GM23248 (cell line): ENCODE measurements at regions not wholly inside any gene's neighbourhood (a gene's known extent, or its start where the extent isn't known, plus 50 kb on each side); places are given as distances from the start of the nearest gene placed in this dataset.

ENCODE experiments used
- DNase-seq: peaks from one replicate; pipeline ENCODE4 v3.0.0-alpha.2; 2015
- H2AFZ ChIP-seq: fragments of 200-600 bp; sonication (generic); 2 replicates; pipeline ENCODE4 v1.6.1; 2016; ENCODE audit warnings: antibody characterized with exemption
- H3F3A ChIP-seq: fragments of 200-600 bp; sonication (generic); 2 replicates; pipeline ENCODE4 v1.6.1; 2016; ENCODE audit warnings: mild to moderate bottlenecking, antibody characterized with exemption, mixed run types; ENCODE audit not compliant: insufficient read depth
- H3K27ac ChIP-seq: fragments of 200-600 bp; sonication (generic); 2 replicates; pipeline ENCODE4 v1.5.1; 2016; ENCODE audit warnings: mild to moderate bottlenecking
- H3K27me3 ChIP-seq: fragments of 200-600 bp; sonication (generic); replicated peaks from 2 replicates; pipeline ENCODE4 v1.6.1; 2016; ENCODE audit warnings: mild to moderate bottlenecking; ENCODE audit not compliant: insufficient read depth
- H3K36me3 ChIP-seq: fragments of 200-600 bp; sonication (generic); 2 replicates; pipeline ENCODE4 v1.6.1; 2016; ENCODE audit warnings: low read depth, mild to moderate bottlenecking
- H3K4me1 ChIP-seq: fragments of 200-600 bp; sonication (generic); 2 replicates; pipeline ENCODE4 v1.6.1; 2016; ENCODE audit warnings: mild to moderate bottlenecking; ENCODE audit not compliant: insufficient read depth
- H3K4me2 ChIP-seq: fragments of 200-600 bp; sonication (generic); one replicate; pipeline ENCODE4 v1.6.1; 2016; ENCODE audit warnings: mild to moderate bottlenecking; ENCODE audit not compliant: unreplicated experiment
- H3K4me3 ChIP-seq: fragments of 200-600 bp; sonication (generic); 2 replicates; pipeline ENCODE4 v1.5.1; 2016; ENCODE audit warnings: mild to moderate bottlenecking
- H3K79me2 ChIP-seq: fragments of 200-600 bp; sonication (generic); 2 replicates; pipeline ENCODE4 v1.6.1; 2016; ENCODE audit warnings: mild to moderate bottlenecking; ENCODE audit not compliant: insufficient read depth
- H3K9ac ChIP-seq: fragments of 200-600 bp; sonication (generic); 2 replicates; pipeline ENCODE4 v1.6.1; 2016; ENCODE audit warnings: mild to moderate bottlenecking
- H3K9me2 ChIP-seq: fragments of 200-600 bp; sonication (generic); 2 replicates; pipeline ENCODE4 v1.6.1; 2016; ENCODE audit warnings: mixed run types, mild to moderate bottlenecking, moderate library complexity; ENCODE audit not compliant: insufficient read depth
- H3K9me3 ChIP-seq: fragments of 200-600 bp; sonication (generic); one replicate; pipeline ENCODE4 v1.6.1; 2017; ENCODE audit warnings: low read depth
- H4K20me1 ChIP-seq: fragments of 200-600 bp; sonication (generic); 2 replicates; pipeline ENCODE4 v1.6.0; 2016; ENCODE audit not compliant: insufficient read depth
- EZH2 ChIP-seq: fragments of 200-600 bp; sonication (generic); IDR thresholded peaks from 2 replicates; pipeline ENCODE4 v1.6.1; 2018; ENCODE audit warnings: antibody characterized with exemption, mild to moderate bottlenecking; ENCODE audit not compliant: insufficient read depth, poor library complexity, severe bottlenecking
- EZH2phosphoT487 ChIP-seq: fragments of 200-600 bp; sonication (generic); IDR thresholded peaks from 2 replicates; pipeline ENCODE4 v1.6.1; 2018; ENCODE audit warnings: antibody characterized with exemption, moderate library complexity, mild to moderate bottlenecking, low read depth; ENCODE audit not compliant: insufficient read depth
- WGBS, 2 experiments: methylation state at CpG; one replicate each; pipeline ENCODE4 v1.1.6; 2015 to 2017; ENCODE audit warnings: low lambda C conversion rate in 2 of 2, low coverage in 1 of 2; ENCODE audit errors: missing lambda C conversion rate in 2 of 2; 5-methylcytosine and 5-hydroxymethylcytosine counted together
- in situ Hi-C: fragments of 300-500 bp; cut with MboI; formaldehyde crosslinking; loops from 2 replicates; pipeline ENCODE4 v1.15.0; 2020

GRCh38 chr5:84667576-84667975 lies 282.9 kb upstream of the EDIL3 start:
- no peak overlapping the region for H3K4me3 ChIP-seq
- no peak for DNase-seq
- H3K4me1 ChIP-seq, result no peaks in the 10 kb centered on the region
- no peaks in the 10 kb centered on the region for H4K20me1 ChIP-seq
- no peak overlapping the region for H3K9ac ChIP-seq
- no peaks in the 10 kb centered on the region for H3K27me3 ChIP-seq
- in situ Hi-C loops, result no loop called here
- no peaks in the 10 kb centered on the region for H3K79me2 ChIP-seq
- no peak overlapping the region for H3K27ac ChIP-seq
- no peaks in the 10 kb centered on the region; the same call in 1 of the 2 replicates for H3K9me2 ChIP-seq
- H3F3A ChIP-seq, result no peaks in the 10 kb centered on the region
- no peaks in the 10 kb centered on the region for H3K9me3 ChIP-seq
- WGBS, 2 experiments, result 34 to 38% methylated on average over 3 of the region's 3 CpGs
- H2AFZ ChIP-seq, result no peak overlapping the region
- no peaks in the 10 kb centered on the region for H3K36me3 ChIP-seq
- TF ChIP-seq EZH2 (no peak), EZH2phosphoT487 (no peak)
- no peak overlapping the region for H3K4me2 ChIP-seq

- no peaks in the 10 kb centered on the region for H3K9me3 ChIP-seq
- no peak overlapping the region for H3K4me3 ChIP-seq
- no peaks in the 10 kb centered on the region for H3K4me1 ChIP-seq
- H3K4me2 ChIP-seq, result no peak overlapping the region
- no peaks in the 10 kb centered on the region for H3K36me3 ChIP-seq
- H3K27ac ChIP-seq, result no peak overlapping the region
- H3K9ac ChIP-seq, result no peak overlapping the region
- no peak for DNase-seq
- 0 to 3% methylated on average over 1 of the region's 1 CpG for WGBS, 2 experiments
- TF ChIP-seq EZH2, result no peak
- no peak for TF ChIP-seq EZH2phosphoT487
- no peaks in the 10 kb centered on the region for H4K20me1 ChIP-seq
- H3K79me2 ChIP-seq, result no peaks in the 10 kb centered on the region
- no peak overlapping the region for H2AFZ ChIP-seq
- no peaks in the 10 kb centered on the region for H3K9me2 ChIP-seq
- no peaks in the 10 kb centered on the region for H3K27me3 ChIP-seq
- in situ Hi-C loops, result no loop called here
- no peaks in the 10 kb centered on the region for H3F3A ChIP-seq
These were observed 265.7 kb upstream of the EDIL3 start for GRCh38 chr5:84650429-84650828.

DNA sequence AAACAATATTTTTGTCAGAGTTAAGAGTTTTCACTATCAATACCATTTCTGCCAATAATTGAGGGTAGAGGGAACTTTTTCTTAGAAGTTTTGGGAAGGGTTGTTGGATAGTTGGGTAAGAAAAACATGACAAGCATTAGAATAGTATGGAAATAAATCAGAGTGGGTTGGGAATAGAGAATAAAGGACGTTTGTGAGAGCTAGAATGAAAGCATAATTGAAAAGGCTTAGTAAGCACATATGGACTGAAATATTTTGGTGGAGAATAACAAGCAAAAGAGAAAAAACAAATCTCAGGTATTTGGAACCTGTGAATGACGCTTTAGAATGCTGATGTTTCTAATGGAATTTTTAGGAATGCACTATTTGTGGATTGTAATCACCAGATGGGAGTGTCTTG lies 262.9 kb upstream of the EDIL3 start:
- Histone ChIP-seq H3K9me3 (no peaks in the 10 kb centered on the region), H3K79me2 (no peaks in the 10 kb centered on the region), H3K36me3 (no peaks in the 10 kb centered on the region), H2AFZ (no peak overlapping the region), H3K4me2 (no peak overlapping the region), H3K9me2 (no peaks in the 10 kb centered on the region), H3K9ac (no peak overlapping the region), H3K4me1 (no peaks in the 10 kb centered on the region), H3K27ac (no peak overlapping the region), H3K27me3 (no peaks in the 10 kb centered on the region), H3F3A (no peaks in the 10 kb centered on the region), H3K4me3 (no peak overlapping the region), H4K20me1 (no peaks in the 10 kb centered on the region)
- DNase-seq, result no peak
- in situ Hi-C loops, result no loop called here
- TF ChIP-seq EZH2phosphoT487 (no peak), EZH2 (no peak)
- WGBS, 2 experiments, result 6 to 14% methylated on average over 2 of the region's 2 CpGs

DNA sequence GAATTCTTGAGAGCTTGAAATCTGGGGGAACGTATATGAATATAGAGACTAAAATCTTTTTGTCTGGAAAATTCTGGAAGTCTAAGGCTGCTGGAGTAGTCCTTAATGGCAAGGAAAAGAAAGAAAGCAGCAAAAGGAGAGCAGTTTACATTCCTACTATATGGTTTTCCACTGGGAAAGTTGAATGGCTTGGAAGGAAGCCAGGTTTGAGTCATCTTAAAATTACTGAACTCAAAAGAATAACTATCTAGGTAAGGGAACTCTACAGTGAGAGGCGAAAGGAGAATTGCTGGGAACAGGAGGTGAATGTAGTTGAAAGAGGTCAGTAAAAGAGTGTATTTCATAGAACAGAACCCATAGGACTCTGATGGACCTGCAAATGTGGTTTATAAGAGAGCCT lies 258.1 kb upstream of the EDIL3 start:
- H3K27ac ChIP-seq, result no peak overlapping the region
- in situ Hi-C loops, result no loop called here
- no peaks in the 10 kb centered on the region for H3K4me1 ChIP-seq
- H3K9ac ChIP-seq, result no peak overlapping the region
- no peak overlapping the region for H3K4me3 ChIP-seq
- no peaks in the 10 kb centered on the region for H3K27me3 ChIP-seq
- H2AFZ ChIP-seq, result no peak overlapping the region
- H3K9me2 ChIP-seq, result no peaks in the 10 kb centered on the region
- H3F3A ChIP-seq, result no peaks in the 10 kb centered on the region
- H3K9me3 ChIP-seq, result no peaks in the 10 kb centered on the region
- no peaks in the 10 kb centered on the region for H3K36me3 ChIP-seq
- no peak for TF ChIP-seq EZH2
- no peak for TF ChIP-seq EZH2phosphoT487
- 45 to 64% methylated on average over 2 of the region's 2 CpGs for WGBS, 2 experiments
- H4K20me1 ChIP-seq, result no peaks in the 10 kb centered on the region
- no peaks in the 10 kb centered on the region for H3K79me2 ChIP-seq
- H3K4me2 ChIP-seq, result no peak overlapping the region
- no peak for DNase-seq

DNA sequence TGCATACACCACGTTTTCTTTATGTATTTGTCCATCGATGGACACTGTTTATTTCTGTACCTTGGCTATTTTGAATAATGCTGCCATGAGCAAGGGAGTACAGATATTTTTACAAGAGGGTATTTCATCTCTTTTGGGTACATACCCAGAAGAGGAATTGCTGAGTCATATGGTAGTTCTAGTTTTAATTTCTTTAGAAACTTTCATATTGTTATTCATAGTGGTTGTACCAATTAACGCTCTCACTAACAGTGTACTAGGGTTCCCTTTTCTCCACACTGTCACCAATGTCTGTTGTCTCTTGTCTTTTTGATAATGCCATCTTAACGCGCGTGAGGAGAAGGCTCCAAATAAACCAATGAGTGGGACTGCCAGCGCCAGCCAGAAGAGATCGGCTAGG lies 257.6 kb upstream of the EDIL3 start:
- Histone ChIP-seq H3K79me2 (no peaks in the 10 kb centered on the region), H4K20me1 (no peaks in the 10 kb centered on the region), H3K27me3 (no peaks in the 10 kb centered on the region), H3K4me2 (no peak overlapping the region), H3F3A (no peaks in the 10 kb centered on the region), H3K9ac (no peak overlapping the region), H3K36me3 (no peaks in the 10 kb centered on the region), H3K4me3 (no peak overlapping the region), H3K4me1 (no peaks in the 10 kb centered on the region), H3K9me3 (no peaks in the 10 kb centered on the region), H2AFZ (no peak overlapping the region), H3K27ac (no peak overlapping the region), H3K9me2 (no peaks in the 10 kb centered on the region)
- DNase-seq, result no peak
- in situ Hi-C loops, result no loop called here
- WGBS, 2 experiments, result 60 to 61% methylated on average over 8 of the region's 8 CpGs
- TF ChIP-seq EZH2, result no peak
- TF ChIP-seq EZH2phosphoT487, result no peak
